HFFc6 (cell line): ENCODE measurements at regions not wholly inside any gene's neighbourhood (a gene's known extent, or its start where the extent isn't known, plus 50 kb on each side); places are given as distances from the start of the nearest gene placed in this dataset.
"Not testable (repeated sequence)": the region's sequence is repeated elsewhere in the genome, so short reads cannot be mapped to it uniquely, and the experiment has no call there.

Experiments
- DNase-seq: peaks from one replicate; pipeline ENCODE4 v3.0.0-alpha.2; 2018
- H3K27ac Mint-ChIP-seq: 2 replicates; pipeline ENCODE4 v1.8.0; 2020; ENCODE audit warnings: mild to moderate bottlenecking, mixed read lengths
- H3K27me3 Mint-ChIP-seq: 2 replicates; pipeline ENCODE4 v1.8.0; 2021; ENCODE audit warnings: mild to moderate bottlenecking, moderate library complexity, mixed read lengths; ENCODE audit not compliant: insufficient read depth
- H3K36me3 Mint-ChIP-seq: 2 replicates; pipeline ENCODE4 v1.8.0; 2021; ENCODE audit warnings: low read depth, mixed read lengths
- H3K4me1 Mint-ChIP-seq: 2 replicates; pipeline ENCODE4 v1.8.0; 2020; ENCODE audit warnings: low read depth, mixed read lengths
- H3K4me3 Mint-ChIP-seq: 2 replicates; pipeline ENCODE4 v1.8.0; 2020; ENCODE audit warnings: mild to moderate bottlenecking, moderate library complexity, mixed read lengths
- H3K9me3 Mint-ChIP-seq: 2 replicates; pipeline ENCODE4 v1.8.0; 2020; ENCODE audit warnings: mild to moderate bottlenecking, mixed read lengths
- CTCF ChIP-seq: fragments of 200-600 bp; sonication (generic); IDR thresholded peaks from 2 replicates; pipeline ENCODE4 v1.5.0; 2021; ENCODE audit warnings: antibody characterized with exemption, mild to moderate bottlenecking

- Mint-ChIP-seq H3K4me1 (peaks cover 6% of the 10 kb centered on the region; the same call in 1 of the 2 replicates), H3K27ac (no peak overlapping the region), H3K36me3 (no peaks in the 10 kb centered on the region), H3K9me3 (no peaks in the 10 kb centered on the region), H3K27me3 (peaks cover 7% of the 10 kb centered on the region), H3K4me3 (no peak overlapping the region)
- no peak for TF ChIP-seq CTCF
- no peak for DNase-seq
These were observed 64.5 kb upstream of the ZNF280D start for GRCh38 chr15:56797720-56798275.

- Mint-ChIP-seq H3K4me1 (peaks cover 6% of the 10 kb centered on the region; the same call in 1 of the 2 replicates), H3K4me3 (no peak overlapping the region)
These were observed 62.2 kb upstream of the ZNF280D start for GRCh38 chr15:56795502-56795901.

GRCh38 chr15:56794553-56795329 is 61.4 kb upstream of the ZNF280D start:
- no peak overlapping the region for H3K4me3 Mint-ChIP-seq
- H3K27me3 Mint-ChIP-seq = no peaks in the 10 kb centered on the region
- TF ChIP-seq CTCF = no peak
- no peak for DNase-seq
- H3K4me1 Mint-ChIP-seq = peaks cover 6% of the 10 kb centered on the region; the same call in 1 of the 2 replicates
- H3K27ac Mint-ChIP-seq = no peak overlapping the region
- H3K9me3 Mint-ChIP-seq = no peaks in the 10 kb centered on the region
- no peaks in the 10 kb centered on the region for H3K36me3 Mint-ChIP-seq

More at GRCh38 chr15:56795502-56795901, 62.2 kb upstream of the ZNF280D start:
- Mint-ChIP-seq H3K9me3 (no peaks in the 10 kb centered on the region), H3K27me3 (no peaks in the 10 kb centered on the region), H3K27ac (no peak overlapping the region), H3K36me3 (no peaks in the 10 kb centered on the region)
- DNase-seq = no peak
- TF ChIP-seq CTCF = no peak

GRCh38 chr15:56794165-56794552 is 60.9 kb upstream of the ZNF280D start:
- no peak for DNase-seq
- Mint-ChIP-seq H3K4me3 (no peak overlapping the region), H3K4me1 (peaks cover 6% of the 10 kb centered on the region; the same call in 1 of the 2 replicates), H3K36me3 (no peaks in the 10 kb centered on the region), H3K27ac (no peak overlapping the region), H3K9me3 (no peaks in the 10 kb centered on the region), H3K27me3 (no peaks in the 10 kb centered on the region)
- TF ChIP-seq CTCF = no peak

GRCh38 chr15:56792211-56792610 is 58.9 kb upstream of the ZNF280D start:
- H3K36me3 Mint-ChIP-seq = no peaks in the 10 kb centered on the region
- H3K27me3 Mint-ChIP-seq = peaks cover 4% of the 10 kb centered on the region; the same call in 1 of the 2 replicates
- peaks cover 10% of the 10 kb centered on the region for H3K4me1 Mint-ChIP-seq
- no peak for DNase-seq
- H3K9me3 Mint-ChIP-seq = no peaks in the 10 kb centered on the region
- no peak overlapping the region for H3K4me3 Mint-ChIP-seq
- TF ChIP-seq CTCF = no peak
- no peak overlapping the region for H3K27ac Mint-ChIP-seq

- not testable (repeated sequence) for H3K36me3 Mint-ChIP-seq, DNase-seq, H3K27ac Mint-ChIP-seq, H3K27me3 Mint-ChIP-seq, H3K9me3 Mint-ChIP-seq, H3K4me3 Mint-ChIP-seq
- peaks cover 17% of the 10 kb centered on the region for H3K4me1 Mint-ChIP-seq
These were observed 58.2 kb upstream of the ZNF280D start for GRCh38 chr15:56791521-56791920.
